ENCODE measurements at regions not wholly inside any gene's neighbourhood (a gene's known extent, or its start where the extent isn't known, plus 50 kb on each side); places are given as distances from the start of the nearest gene placed in this dataset.

DNA sequence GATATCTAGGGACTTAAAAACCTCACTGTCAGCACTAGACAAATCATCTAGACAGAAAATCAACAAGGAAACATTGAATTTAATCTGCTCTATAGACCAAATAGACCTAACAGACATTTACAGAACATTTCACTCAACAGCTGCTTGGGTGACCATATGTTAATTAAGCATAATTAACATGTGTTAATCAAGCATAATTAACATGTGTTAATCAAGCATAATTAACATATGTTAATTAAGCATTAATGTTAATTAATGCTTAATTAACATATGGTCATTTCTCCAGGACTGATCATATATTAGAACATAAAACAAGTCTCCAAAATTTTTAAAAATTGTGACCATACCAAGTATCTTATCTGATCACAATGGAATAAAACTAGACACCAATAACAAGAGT, 137.3 kb upstream of the MME start:
- Mint-ChIP-seq H3K9me3 (peaks cover 9% of the 10 kb centered on the region), H3K36me3 (ENCODE audit: low read depth) (no peaks in the 10 kb centered on the region), H3K4me1 (no peaks in the 10 kb centered on the region), H3K27ac (no peak overlapping the region), H3K4me3 (no peak overlapping the region), H3K27me3 (no peaks in the 10 kb centered on the region)
- ChIA-PET CTCF (no interaction called here), POLR2A (no interaction called here)
- ATAC-seq (ENCODE audit: low read depth) (no peak), DNase-seq (no peak)
- TF ChIP-seq, protein P1, sequence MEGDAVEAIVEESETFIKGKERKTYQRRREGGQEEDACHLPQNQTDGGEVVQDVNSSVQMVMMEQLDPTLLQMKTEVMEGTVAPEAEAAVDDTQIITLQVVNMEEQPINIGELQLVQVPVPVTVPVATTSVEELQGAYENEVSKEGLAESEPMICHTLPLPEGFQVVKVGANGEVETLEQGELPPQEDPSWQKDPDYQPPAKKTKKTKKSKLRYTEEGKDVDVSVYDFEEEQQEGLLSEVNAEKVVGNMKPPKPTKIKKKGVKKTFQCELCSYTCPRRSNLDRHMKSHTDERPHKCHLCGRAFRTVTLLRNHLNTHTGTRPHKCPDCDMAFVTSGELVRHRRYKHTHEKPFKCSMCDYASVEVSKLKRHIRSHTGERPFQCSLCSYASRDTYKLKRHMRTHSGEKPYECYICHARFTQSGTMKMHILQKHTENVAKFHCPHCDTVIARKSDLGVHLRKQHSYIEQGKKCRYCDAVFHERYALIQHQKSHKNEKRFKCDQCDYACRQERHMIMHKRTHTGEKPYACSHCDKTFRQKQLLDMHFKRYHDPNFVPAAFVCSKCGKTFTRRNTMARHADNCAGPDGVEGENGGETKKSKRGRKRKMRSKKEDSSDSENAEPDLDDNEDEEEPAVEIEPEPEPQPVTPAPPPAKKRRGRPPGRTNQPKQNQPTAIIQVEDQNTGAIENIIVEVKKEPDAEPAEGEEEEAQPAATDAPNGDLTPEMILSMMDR (IDR thresholded peaks at IDR 0.05): no peak
- intact Hi-C loops (cut with micrococcal nuclease): no loop called here

DNA sequence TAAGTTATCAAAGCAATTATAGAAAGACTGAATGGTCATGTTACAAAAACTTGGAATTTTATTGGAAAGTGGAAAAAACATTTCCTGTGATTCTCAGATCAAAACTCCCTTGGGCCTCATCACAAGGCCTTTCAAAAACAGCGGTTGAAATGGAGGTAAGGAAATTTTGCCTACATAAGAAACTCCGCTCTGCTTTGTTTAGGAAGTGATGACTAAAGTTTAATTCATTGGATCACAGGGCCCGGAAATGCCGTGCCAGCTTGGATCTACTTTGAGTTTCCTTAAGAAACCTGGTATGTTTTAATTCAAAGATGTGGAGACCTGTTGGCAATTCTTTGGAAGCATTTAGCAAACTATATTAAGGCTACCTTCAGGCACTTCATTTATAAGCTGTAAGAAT, 143.9 kb upstream of the MME start:
- Mint-ChIP-seq H3K27me3 (no peaks in the 10 kb centered on the region), H3K4me3 (no peak overlapping the region), H3K9me3 (peaks cover 5% of the 10 kb centered on the region), H3K27ac (no peak overlapping the region), H3K4me1 (no peaks in the 10 kb centered on the region), H3K36me3 (ENCODE audit: low read depth) (no peaks in the 10 kb centered on the region)
- TF ChIP-seq, protein P1 (IDR thresholded peaks at IDR 0.05): no peak
- DNase-seq: no peak
- no peak for ATAC-seq (ENCODE audit: low read depth)
- ChIA-PET CTCF (no interaction called here), POLR2A (no interaction called here)
- intact Hi-C loops (cut with micrococcal nuclease): no loop called here

DNA sequence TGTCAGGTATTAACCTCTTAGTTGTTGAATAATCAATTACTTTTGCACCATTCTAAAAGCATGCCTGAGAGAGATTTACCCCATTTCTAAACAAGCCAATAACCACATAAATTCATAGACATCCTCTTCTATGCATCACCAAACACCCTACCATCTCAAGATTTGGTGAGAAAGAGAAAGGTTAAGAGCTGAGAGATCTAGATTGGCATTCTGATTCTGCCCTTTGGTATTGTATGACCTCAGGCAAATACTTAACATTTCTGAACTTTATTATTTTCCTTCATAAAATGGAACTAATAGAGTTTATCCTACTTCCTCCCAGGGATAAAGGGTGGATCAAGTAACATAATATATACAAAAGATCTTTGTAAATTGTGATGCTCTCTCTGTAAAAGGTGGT, 146.5 kb upstream of the MME start:
- Mint-ChIP-seq H3K4me1 (no peaks in the 10 kb centered on the region), H3K27me3 (no peaks in the 10 kb centered on the region), H3K4me3 (no peak overlapping the region), H3K9me3 (no peaks in the 10 kb centered on the region), H3K36me3 (ENCODE audit: low read depth) (no peaks in the 10 kb centered on the region), H3K27ac (no peak overlapping the region)
- TF ChIP-seq, protein P1 (IDR thresholded peaks at IDR 0.05): no peak
- ATAC-seq (ENCODE audit: low read depth): no peak
- intact Hi-C loops (cut with micrococcal nuclease): no loop called here
- POLR2A ChIA-PET: no interaction called here
- DNase-seq: no peak
- CTCF ChIA-PET: no interaction called here

DNA sequence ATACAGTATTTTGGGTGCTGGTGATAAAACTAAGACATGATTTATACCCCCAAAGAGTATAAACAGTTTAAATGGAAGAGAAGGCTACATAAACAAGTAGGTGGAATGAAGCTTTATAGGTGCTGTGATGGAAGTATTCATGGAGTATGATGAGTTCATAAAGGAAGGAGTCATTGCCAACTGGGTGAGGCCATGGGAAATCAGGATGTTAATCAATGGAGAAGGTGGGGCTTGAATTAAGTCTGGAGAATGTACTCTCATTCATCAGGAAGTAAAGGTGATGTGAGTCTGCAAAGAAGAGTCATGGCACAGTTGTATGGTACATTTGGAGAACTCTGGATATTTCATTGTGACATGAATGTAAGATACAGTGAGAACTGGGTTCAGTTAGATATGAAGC, 147.5 kb upstream of the MME start:
- no peak overlapping the region for H3K27ac Mint-ChIP-seq
- ChIA-PET CTCF (no interaction called here), POLR2A (no interaction called here)
- no peak overlapping the region for H3K4me3 Mint-ChIP-seq
- H3K27me3 Mint-ChIP-seq: no peaks in the 10 kb centered on the region
- H3K4me1 Mint-ChIP-seq: no peaks in the 10 kb centered on the region
- no peak for ATAC-seq (ENCODE audit: low read depth)
- H3K9me3 Mint-ChIP-seq: no peaks in the 10 kb centered on the region
- intact Hi-C loops (cut with micrococcal nuclease): no loop called here
- no peaks in the 10 kb centered on the region for H3K36me3 Mint-ChIP-seq (ENCODE audit: low read depth)
- no peak for DNase-seq
- TF ChIP-seq, protein P1 (IDR thresholded peaks at IDR 0.05): no peak

DNA sequence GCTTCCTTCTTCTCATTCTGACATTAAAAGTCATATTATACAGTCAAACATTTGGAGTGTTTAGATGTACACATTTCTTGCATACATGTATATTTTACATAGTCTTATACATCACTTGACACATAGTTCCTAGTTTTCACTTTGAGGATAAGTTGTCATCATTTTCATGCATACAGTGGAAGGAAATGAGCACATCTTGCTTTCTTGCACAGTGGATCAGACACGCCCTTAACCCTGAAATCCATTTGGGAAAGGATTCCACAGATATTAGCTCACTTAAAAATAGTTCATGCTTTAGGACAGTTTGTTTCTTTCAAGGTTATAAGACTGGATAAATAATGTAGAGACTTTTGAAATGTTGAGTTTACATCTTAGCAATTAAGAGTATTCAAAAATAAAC, 148.6 kb upstream of the MME start:
- TF ChIP-seq, protein P1 (IDR thresholded peaks at IDR 0.05): no peak
- H3K27ac Mint-ChIP-seq: no peak overlapping the region
- POLR2A ChIA-PET: no interaction called here
- ATAC-seq (ENCODE audit: low read depth) (no peak), DNase-seq (no peak)
- H3K9me3 Mint-ChIP-seq: no peaks in the 10 kb centered on the region
- H3K27me3 Mint-ChIP-seq: no peaks in the 10 kb centered on the region
- H3K4me3 Mint-ChIP-seq: no peak overlapping the region
- CTCF ChIA-PET: no interaction called here
- no peaks in the 10 kb centered on the region for H3K36me3 Mint-ChIP-seq (ENCODE audit: low read depth)
- no peaks in the 10 kb centered on the region for H3K4me1 Mint-ChIP-seq
- intact Hi-C loops (cut with micrococcal nuclease): no loop called here

Data from activated B cell treated with CpG ODN at 0.5 μM for 24 hours (primary cell).